Activated CD8-positive, alpha-beta memory T cell treated with anti-CD3 and anti-CD28 coated beads, Interleukin-2, amount 10 ng/mL, durations not matched to agents 7 days and 5 days (primary cell): ENCODE measurements at regions not wholly inside any gene's neighbourhood (a gene's known extent, or its start where the extent isn't known, plus 50 kb on each side); places are given as distances from the start of the nearest gene placed in this dataset.

ENCODE experiments used
- ATAC-seq: fragments of 150-1000 bp; cut with Tn5 transposase; one replicate; pipeline ENCODE4 v1.10.0; 2021; ENCODE audit warnings: moderate library complexity
- CTCF ChIA-PET: fragments of 350-600 bp; sonication (Branson Sonifier 250); formaldehyde crosslinking; loops from one replicate; lab custom pipeline; 2021; ENCODE audit warnings: antibody characterized with exemption; lab: Charles Lee
- DNase-seq: peaks from one replicate; pipeline ENCODE4 v3.0.0-alpha.2; 2020
- H3K27ac Mint-ChIP-seq: one replicate; pipeline ENCODE4 v1.8.0; 2021; ENCODE audit warnings: mild to moderate bottlenecking, mixed read lengths
- H3K27me3 Mint-ChIP-seq: one replicate; pipeline ENCODE4 v1.8.0; 2021; ENCODE audit warnings: mixed read lengths
- H3K36me3 Mint-ChIP-seq: one replicate; pipeline ENCODE4 v1.8.0; 2021; ENCODE audit warnings: mild to moderate bottlenecking, mixed read lengths
- H3K4me1 Mint-ChIP-seq: one replicate; pipeline ENCODE4 v1.8.0; 2021; ENCODE audit warnings: mixed read lengths
- H3K4me3 Mint-ChIP-seq: one replicate; pipeline ENCODE4 v1.8.0; 2021; ENCODE audit warnings: mild to moderate bottlenecking, moderate library complexity, mixed read lengths
- H3K9me3 Mint-ChIP-seq: one replicate; pipeline ENCODE4 v1.8.0; 2022; ENCODE audit warnings: low read depth, mixed read lengths

GRCh38 chr21:16028941-16029464, 299.2 kb downstream of the USP25 start:
- DNase-seq (no peak), ATAC-seq (no peak)
- Mint-ChIP-seq H3K4me1 (no peaks in the 10 kb centered on the region), H3K4me3 (no peak overlapping the region), H3K36me3 (no peaks in the 10 kb centered on the region), H3K27ac (no peak overlapping the region), H3K27me3 (no peaks in the 10 kb centered on the region), H3K9me3 (no peaks in the 10 kb centered on the region)
- CTCF ChIA-PET: interaction anchor here (1.1 kb wide), 1 partner anchor 69 kb away, joined by 3 read pairs; no protein-coding TSS in a partner anchor

DNA sequence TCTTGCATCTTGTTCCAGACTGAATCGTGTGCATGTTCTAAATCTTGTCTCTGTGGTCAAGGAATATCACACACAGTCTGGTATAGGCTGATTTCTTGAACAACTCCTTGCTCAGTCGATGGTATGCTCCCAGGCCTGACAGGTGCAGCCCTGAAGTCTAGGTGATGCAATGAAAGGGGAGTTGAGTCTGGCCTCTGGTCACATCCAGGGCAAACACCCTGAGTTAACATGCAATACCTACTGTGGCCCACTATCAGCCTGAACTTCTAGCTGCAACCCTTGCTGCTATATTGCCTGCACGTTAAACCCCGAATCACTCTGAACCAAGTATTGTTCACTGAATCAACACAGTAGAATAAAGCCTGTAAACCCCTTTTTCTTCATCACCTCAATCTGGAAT, 303.4 kb downstream of the USP25 start:
- CTCF ChIA-PET: no interaction called here
- H3K27ac Mint-ChIP-seq: no peak overlapping the region
- H3K27me3 Mint-ChIP-seq: no peaks in the 10 kb centered on the region

DNA sequence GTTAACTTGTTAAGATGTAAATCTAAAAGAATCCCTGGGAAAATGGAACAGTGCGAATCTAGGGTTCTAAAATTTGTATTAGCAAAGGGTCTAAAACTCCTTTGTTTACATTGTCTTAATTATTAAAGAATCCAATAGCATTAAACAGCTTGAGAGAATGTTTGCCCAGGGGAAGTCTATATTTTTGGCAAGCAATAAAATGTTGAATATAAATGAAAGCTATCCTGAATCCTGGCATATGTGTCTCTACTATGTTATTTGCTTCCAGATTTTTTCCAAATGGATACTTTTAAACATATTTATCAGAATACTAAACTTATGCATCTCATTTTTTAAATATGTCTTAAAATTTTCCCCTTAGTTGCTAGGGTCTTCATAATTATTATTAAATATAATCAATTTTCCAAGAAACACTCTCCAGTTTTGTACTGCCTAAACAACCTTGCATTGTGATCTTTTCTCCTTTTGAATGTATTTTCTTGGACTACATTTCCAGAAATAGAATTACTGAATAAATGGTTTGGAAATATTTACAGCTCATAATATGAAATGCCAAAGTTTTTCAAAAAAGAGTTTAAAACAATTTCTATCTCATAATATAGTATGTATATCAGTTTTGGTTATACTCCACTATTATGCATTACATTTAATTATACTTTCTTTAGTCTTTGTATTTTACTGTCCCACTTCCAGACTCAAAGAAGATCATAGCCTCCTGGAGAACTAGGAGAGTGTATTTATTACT, 304.8 kb downstream of the USP25 start:
- H3K27me3 Mint-ChIP-seq: no peaks in the 10 kb centered on the region
- CTCF ChIA-PET: no interaction called here
- no peak for DNase-seq
- H3K9me3 Mint-ChIP-seq: no peaks in the 10 kb centered on the region
- H3K4me3 Mint-ChIP-seq: no peak overlapping the region
- ATAC-seq: no peak
- H3K36me3 Mint-ChIP-seq: no peaks in the 10 kb centered on the region
- no peak overlapping the region for H3K27ac Mint-ChIP-seq
- H3K4me1 Mint-ChIP-seq: no peaks in the 10 kb centered on the region

More for the DNA sequence above, 303.4 kb downstream of the USP25 start:
- H3K4me1 Mint-ChIP-seq: no peaks in the 10 kb centered on the region
- H3K4me3 Mint-ChIP-seq: no peak overlapping the region
- DNase-seq: no peak
- no peaks in the 10 kb centered on the region for H3K9me3 Mint-ChIP-seq
- ATAC-seq: no peak
- H3K36me3 Mint-ChIP-seq: no peaks in the 10 kb centered on the region

GRCh38 chr21:16037421-16037955, 307.7 kb downstream of the USP25 start:
- no peak overlapping the region for H3K27ac Mint-ChIP-seq
- no peak for ATAC-seq
- CTCF ChIA-PET: no interaction called here
- H3K9me3 Mint-ChIP-seq: no peaks in the 10 kb centered on the region
- H3K4me3 Mint-ChIP-seq: no peak overlapping the region
- no peaks in the 10 kb centered on the region for H3K4me1 Mint-ChIP-seq
- no peaks in the 10 kb centered on the region for H3K27me3 Mint-ChIP-seq
- DNase-seq: no peak
- no peaks in the 10 kb centered on the region for H3K36me3 Mint-ChIP-seq

- Mint-ChIP-seq H3K9me3 (no peaks in the 10 kb centered on the region), H3K4me3 (no peak overlapping the region), H3K27ac (no peak overlapping the region), H3K36me3 (no peaks in the 10 kb centered on the region), H3K27me3 (no peaks in the 10 kb centered on the region), H3K4me1 (no peaks in the 10 kb centered on the region)
- CTCF ChIA-PET: interaction anchor here (1.0 kb wide), 1 partner anchor 42 kb away, joined by 3 read pairs; no protein-coding TSS in a partner anchor
- no peak for ATAC-seq
- DNase-seq: no peak
These were observed 310.8 kb downstream of the USP25 start for GRCh38 chr21:16040601-16041000.

GRCh38 chr21:16044676-16045075, 314.9 kb downstream of the USP25 start:
- no peaks in the 10 kb centered on the region for H3K4me1 Mint-ChIP-seq
- no peak overlapping the region for H3K4me3 Mint-ChIP-seq
- ATAC-seq (no peak), DNase-seq (no peak)
- H3K9me3 Mint-ChIP-seq: no peaks in the 10 kb centered on the region
- no peak overlapping the region for H3K27ac Mint-ChIP-seq
- CTCF ChIA-PET: no interaction called here
- H3K36me3 Mint-ChIP-seq: no peaks in the 10 kb centered on the region
- H3K27me3 Mint-ChIP-seq: no peaks in the 10 kb centered on the region

DNA sequence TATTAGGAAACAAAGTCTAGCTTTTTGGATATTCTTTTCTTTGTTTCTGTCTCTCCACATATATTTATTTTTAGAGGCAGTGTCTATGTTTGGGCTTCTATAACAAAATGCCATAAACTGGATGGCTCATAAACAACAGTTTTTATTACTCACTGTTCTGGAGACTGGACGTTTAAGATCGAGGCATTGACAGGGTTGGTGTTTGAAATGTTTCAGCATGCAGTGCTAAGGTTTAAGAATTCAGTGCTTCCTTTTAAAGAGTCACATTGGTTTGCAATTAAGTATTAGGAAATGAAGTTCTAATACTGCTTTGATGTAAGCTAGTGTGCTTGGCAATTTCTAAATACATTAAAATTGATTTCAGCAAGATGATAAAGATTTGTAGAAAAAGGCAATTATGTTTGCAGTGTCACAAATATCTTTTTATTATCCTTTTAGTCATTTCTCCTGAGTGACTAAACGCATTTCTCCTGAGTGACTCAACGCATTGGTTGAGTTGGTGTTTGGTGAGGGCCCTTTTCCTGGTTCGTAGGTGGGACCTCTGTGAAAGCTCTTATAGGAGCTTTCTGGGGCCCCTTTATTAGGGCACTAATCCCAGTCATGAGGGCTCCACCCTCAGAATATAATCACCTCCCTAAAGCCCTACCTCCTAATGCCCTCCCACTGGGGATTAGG, 317.0 kb downstream of the USP25 start:
- no peaks in the 10 kb centered on the region for H3K27me3 Mint-ChIP-seq
- no peak overlapping the region for H3K27ac Mint-ChIP-seq
- H3K4me1 Mint-ChIP-seq: no peaks in the 10 kb centered on the region
- CTCF ChIA-PET: no interaction called here
- H3K9me3 Mint-ChIP-seq: no peaks in the 10 kb centered on the region
- no peak for ATAC-seq
- H3K4me3 Mint-ChIP-seq: no peak overlapping the region
- DNase-seq: no peak
- H3K36me3 Mint-ChIP-seq: no peaks in the 10 kb centered on the region

DNA sequence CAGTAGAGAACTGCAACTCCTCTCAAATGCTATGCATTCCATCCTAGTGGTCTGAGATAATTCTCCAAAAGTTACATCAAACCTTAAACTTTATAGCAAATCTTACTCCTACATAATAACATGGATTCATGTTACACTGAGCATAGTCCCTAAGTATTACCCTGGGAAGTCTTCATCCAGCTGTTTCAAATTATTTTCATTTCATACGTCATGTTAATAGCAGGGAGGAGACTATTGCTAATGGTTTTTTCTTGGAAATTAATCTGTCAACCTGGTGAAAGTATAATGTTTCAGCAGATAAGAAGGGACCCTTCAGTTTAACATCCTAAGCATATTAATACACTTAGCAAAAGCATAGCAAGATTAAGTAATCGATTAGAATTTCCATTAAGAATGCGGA, 318.1 kb downstream of the USP25 start:
- H3K4me1 Mint-ChIP-seq: no peaks in the 10 kb centered on the region
- no peaks in the 10 kb centered on the region for H3K36me3 Mint-ChIP-seq
- no peaks in the 10 kb centered on the region for H3K9me3 Mint-ChIP-seq
- DNase-seq (no peak), ATAC-seq (no peak)
- no peak overlapping the region for H3K27ac Mint-ChIP-seq
- no peak overlapping the region for H3K4me3 Mint-ChIP-seq
- H3K27me3 Mint-ChIP-seq: no peaks in the 10 kb centered on the region
- CTCF ChIA-PET: no interaction called here

DNA sequence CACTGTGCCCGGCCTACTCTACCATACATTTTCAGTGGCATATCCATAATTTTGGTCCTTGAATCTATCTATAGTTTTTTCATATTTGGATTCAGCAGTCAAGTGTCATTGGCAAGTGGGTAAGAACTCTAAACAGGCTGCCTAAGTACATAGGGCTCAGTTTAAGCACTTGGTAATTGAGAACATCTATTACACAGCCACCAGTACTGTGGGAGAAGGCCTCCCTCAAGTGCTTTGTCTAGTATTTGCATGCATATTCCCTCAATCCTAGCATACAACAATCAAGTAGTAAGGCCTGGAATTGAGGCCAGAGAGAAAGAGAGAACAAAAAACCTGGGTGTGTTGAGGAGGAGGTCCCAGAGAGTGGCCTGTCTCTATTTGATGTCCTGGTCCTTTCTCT, 325.2 kb downstream of the USP25 start:
- DNase-seq (no peak), ATAC-seq (no peak)
- no peaks in the 10 kb centered on the region for H3K36me3 Mint-ChIP-seq
- no peaks in the 10 kb centered on the region for H3K27me3 Mint-ChIP-seq
- H3K4me1 Mint-ChIP-seq: no peaks in the 10 kb centered on the region
- H3K9me3 Mint-ChIP-seq: no peaks in the 10 kb centered on the region
- H3K27ac Mint-ChIP-seq: no peak overlapping the region
- no peak overlapping the region for H3K4me3 Mint-ChIP-seq
- CTCF ChIA-PET: no interaction called here

DNA sequence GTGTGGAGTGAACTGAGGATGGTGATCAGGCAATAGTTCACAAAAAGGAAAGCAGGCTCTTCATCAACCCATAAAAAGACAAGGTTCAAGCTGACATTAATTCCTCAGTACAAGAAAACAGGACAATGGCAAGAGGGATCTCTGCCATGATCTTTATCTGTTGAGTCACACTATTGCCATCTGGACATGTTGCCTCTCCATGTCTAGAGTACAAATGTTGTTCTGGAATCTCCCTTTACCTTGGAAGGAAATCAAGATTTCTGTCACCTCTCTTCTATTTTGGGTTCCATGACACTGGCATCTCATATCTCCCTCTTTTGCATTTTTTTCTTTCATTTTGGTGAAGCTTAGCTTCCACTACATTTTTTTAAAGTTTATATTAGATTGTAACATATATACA, 329.1 kb downstream of the USP25 start:
- no peak overlapping the region for H3K4me3 Mint-ChIP-seq
- no peaks in the 10 kb centered on the region for H3K27me3 Mint-ChIP-seq
- no peaks in the 10 kb centered on the region for H3K4me1 Mint-ChIP-seq
- DNase-seq (no peak), ATAC-seq (no peak)
- H3K27ac Mint-ChIP-seq: no peak overlapping the region
- H3K9me3 Mint-ChIP-seq: peaks cover 5% of the 10 kb centered on the region
- H3K36me3 Mint-ChIP-seq: no peaks in the 10 kb centered on the region
- CTCF ChIA-PET: no interaction called here

- no peaks in the 10 kb centered on the region for H3K27me3 Mint-ChIP-seq
- DNase-seq (no peak), ATAC-seq (no peak)
- no peaks in the 10 kb centered on the region for H3K4me1 Mint-ChIP-seq
- no peak overlapping the region for H3K4me3 Mint-ChIP-seq
- H3K9me3 Mint-ChIP-seq: peaks cover 5% of the 10 kb centered on the region
- no peaks in the 10 kb centered on the region for H3K36me3 Mint-ChIP-seq
- CTCF ChIA-PET: no interaction called here
- no peak overlapping the region for H3K27ac Mint-ChIP-seq
These were observed 330.2 kb downstream of the USP25 start for GRCh38 chr21:16059981-16060380.

DNA sequence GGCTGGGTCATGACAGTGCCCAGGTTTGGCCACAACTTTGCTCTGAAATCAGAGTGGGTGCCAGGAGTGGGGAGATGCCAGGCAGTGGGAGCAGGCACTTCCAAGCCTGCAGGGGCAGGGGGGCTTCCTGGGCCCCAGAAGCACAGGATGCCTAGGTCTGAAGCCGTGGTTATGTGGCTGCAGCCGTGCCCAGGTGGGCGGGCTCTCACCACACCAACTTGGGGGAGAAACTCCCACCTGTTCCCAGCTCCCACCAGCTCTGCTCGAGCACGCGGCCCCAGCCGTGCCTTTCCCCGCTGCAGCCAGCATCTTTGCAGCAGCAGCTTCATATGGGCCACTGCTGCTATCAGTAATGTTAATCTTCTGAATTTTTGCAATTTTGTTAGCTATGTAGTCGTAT, 331.4 kb downstream of the USP25 start:
- Mint-ChIP-seq H3K27ac (no peak overlapping the region), H3K4me1 (no peaks in the 10 kb centered on the region), H3K4me3 (no peak overlapping the region), H3K27me3 (no peaks in the 10 kb centered on the region), H3K36me3 (no peaks in the 10 kb centered on the region), H3K9me3 (peaks cover 5% of the 10 kb centered on the region)
- DNase-seq (no peak), ATAC-seq (no peak)
- CTCF ChIA-PET: interaction anchor here (0.7 kb wide), 2 partner anchors 266 to 558 kb away, joined by 3 read pairs; no protein-coding TSS in a partner anchor

- ATAC-seq: no peak
These were observed 339.7 kb downstream of the USP25 start for GRCh38 chr21:16069178-16070112.

More at GRCh38 chr21:16069178-16070112, 339.7 kb downstream of the USP25 start:
- Mint-ChIP-seq H3K9me3 (no peaks in the 10 kb centered on the region), H3K27ac (no peak overlapping the region), H3K36me3 (no peaks in the 10 kb centered on the region), H3K27me3 (no peaks in the 10 kb centered on the region), H3K4me3 (no peak overlapping the region), H3K4me1 (no peaks in the 10 kb centered on the region)
- DNase-seq: no peak
- CTCF ChIA-PET: no interaction called here
